WERI-Rb-1 (cell line): ENCODE measurements at regions not wholly inside any gene's neighbourhood (a gene's known extent, or its start where the extent isn't known, plus 50 kb on each side); places are given as distances from the start of the nearest gene placed in this dataset.

Experiments
- DNase-seq: peaks from one replicate; pipeline ENCODE4 v3.0.0-alpha.2; 2020
- H3K27ac ChIP-seq: fragments of 250-450 bp; sonication (Bioruptor Pico); 2 replicates; pipeline ENCODE4 v1.5.1; 2020; ENCODE audit warnings: mild to moderate bottlenecking, moderate library complexity
- H3K27me3 ChIP-seq: fragments of 250-450 bp; sonication (Bioruptor Pico); 2 replicates; pipeline ENCODE4 v1.5.1; 2021; ENCODE audit warnings: mild to moderate bottlenecking, low read depth, moderate library complexity; ENCODE audit not compliant: insufficient read depth, severe bottlenecking
- H3K36me3 ChIP-seq: fragments of 250-450 bp; sonication (Bioruptor Pico); 2 replicates; pipeline ENCODE4 v1.5.1; 2020; ENCODE audit warnings: mild to moderate bottlenecking, moderate library complexity
- H3K4me3 ChIP-seq: 2 replicates; pipeline ENCODE4 v1.5.1; 2011; ENCODE audit warnings: low read depth, mild to moderate bottlenecking, control low read depth, low read length
- H3K9me3 ChIP-seq: fragments of 250-450 bp; sonication (Bioruptor Pico); 2 replicates; pipeline ENCODE4 v1.5.1; 2021; ENCODE audit warnings: mild to moderate bottlenecking, moderate library complexity; ENCODE audit not compliant: severe bottlenecking
- CTCF ChIP-seq: IDR thresholded peaks from 2 replicates; pipeline ENCODE4 v1.5.1; 2011; ENCODE audit warnings: low read depth, mild to moderate bottlenecking, control low read depth, inconsistent platforms, low read length

GRCh38 chr5:92580814-92581213 is 1000.2 kb downstream of the NR2F1-AS1 start:
- Histone ChIP-seq H3K27me3 (no peaks in the 10 kb centered on the region), H3K27ac (no peak overlapping the region), H3K9me3 (no peaks in the 10 kb centered on the region), H3K4me3 (no peak overlapping the region), H3K36me3 (no peaks in the 10 kb centered on the region)
- no peak for TF ChIP-seq CTCF
- no peak for DNase-seq

DNA sequence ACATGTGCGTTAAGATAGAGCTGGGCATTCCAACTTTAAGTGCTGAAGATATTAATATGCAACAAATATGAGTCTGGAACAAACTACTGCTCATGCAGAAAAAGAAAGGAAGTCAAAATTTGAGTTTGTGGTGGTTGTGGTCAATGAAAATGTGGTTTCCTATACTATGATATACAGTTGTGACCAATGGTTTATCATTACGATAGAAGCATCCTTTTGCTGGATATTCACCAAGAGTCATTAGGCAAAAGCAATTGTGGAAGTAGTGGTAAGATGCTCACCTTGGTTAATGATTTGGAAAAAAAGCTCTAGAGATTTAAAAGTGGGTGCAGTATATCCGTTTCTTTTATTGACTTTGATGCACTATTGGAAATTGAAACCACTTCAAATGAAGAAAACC is 1007.0 kb downstream of the NR2F1-AS1 start:
- no peaks in the 10 kb centered on the region for H3K9me3 ChIP-seq
- H3K36me3 ChIP-seq = no peaks in the 10 kb centered on the region
- no peak overlapping the region for H3K4me3 ChIP-seq
- no peak overlapping the region for H3K27ac ChIP-seq
- DNase-seq = no peak
- no peaks in the 10 kb centered on the region for H3K27me3 ChIP-seq
- no peak for TF ChIP-seq CTCF

- Histone ChIP-seq H3K27me3 (no peaks in the 10 kb centered on the region), H3K4me3 (no peak overlapping the region), H3K27ac (no peak overlapping the region), H3K36me3 (no peaks in the 10 kb centered on the region), H3K9me3 (no peaks in the 10 kb centered on the region)
- TF ChIP-seq CTCF = no peak
- no peak for DNase-seq
Observed at GRCh38 chr5:92568522-92568921, 1012.5 kb downstream of the NR2F1-AS1 start.

- no peak for DNase-seq
- Histone ChIP-seq H3K4me3 (no peak overlapping the region), H3K9me3 (no peaks in the 10 kb centered on the region), H3K36me3 (no peaks in the 10 kb centered on the region), H3K27me3 (no peaks in the 10 kb centered on the region), H3K27ac (no peak overlapping the region)
- TF ChIP-seq CTCF = no peak
Observed at GRCh38 chr5:92567831-92568450, 1013.1 kb downstream of the NR2F1-AS1 start.

DNA sequence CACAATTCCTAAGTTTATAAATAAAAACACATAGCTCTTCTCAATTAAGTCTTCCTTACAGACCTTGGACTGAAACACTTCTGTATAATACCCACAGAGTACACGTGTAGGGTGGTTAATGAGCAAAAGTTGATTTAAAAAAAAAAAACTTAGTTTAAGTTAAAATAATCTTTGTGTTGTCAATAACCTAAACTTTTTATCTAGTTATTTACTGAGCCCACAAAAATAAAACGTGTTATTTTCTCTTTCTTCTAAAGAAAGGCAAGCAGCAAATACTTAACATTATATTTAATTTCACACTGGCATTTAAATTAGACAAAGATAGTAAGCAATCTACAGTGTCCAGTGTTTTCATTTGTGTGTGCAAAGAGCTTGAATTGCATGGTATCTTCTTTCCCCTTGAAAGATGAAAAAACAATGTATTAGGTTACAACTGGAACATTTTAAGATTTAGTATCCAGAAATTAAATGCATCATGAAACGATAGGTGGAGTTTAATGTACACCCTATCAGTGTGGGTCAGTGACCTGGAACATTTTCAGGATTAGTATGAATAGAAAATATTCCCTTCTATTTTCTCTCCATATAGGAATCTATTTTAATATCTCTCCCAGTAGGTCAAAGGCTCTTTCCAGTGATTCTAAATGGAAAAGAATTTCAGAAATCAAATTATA is 1014.8 kb downstream of the NR2F1-AS1 start:
- Histone ChIP-seq H3K4me3 (no peak overlapping the region), H3K9me3 (no peaks in the 10 kb centered on the region), H3K36me3 (no peaks in the 10 kb centered on the region), H3K27me3 (no peaks in the 10 kb centered on the region), H3K27ac (no peak overlapping the region)
- no peak for TF ChIP-seq CTCF
- DNase-seq = no peak

DNA sequence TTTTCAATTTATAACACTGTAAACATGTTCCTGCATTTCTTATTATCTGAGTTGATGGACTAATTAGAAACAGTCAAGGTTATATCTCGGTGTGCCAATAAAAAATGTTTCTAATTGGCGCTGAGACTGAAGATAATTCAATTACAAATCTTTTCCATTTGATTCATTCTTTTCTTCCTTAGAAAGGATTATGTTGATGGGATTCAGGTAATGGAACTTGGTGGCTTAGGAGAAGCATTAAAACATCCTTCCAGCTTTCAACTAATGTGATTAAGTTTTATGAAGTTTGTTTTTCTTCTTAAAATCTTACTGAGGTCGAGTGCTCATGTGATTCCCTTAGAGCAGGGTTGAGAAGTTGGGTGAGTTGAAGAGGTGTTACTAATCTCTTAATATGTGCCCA is 1015.3 kb downstream of the NR2F1-AS1 start:
- DNase-seq = no peak
- H3K9me3 ChIP-seq = no peaks in the 10 kb centered on the region
- H3K36me3 ChIP-seq = no peaks in the 10 kb centered on the region
- no peak for TF ChIP-seq CTCF
- H3K27me3 ChIP-seq = no peaks in the 10 kb centered on the region
- H3K4me3 ChIP-seq = no peak overlapping the region
- H3K27ac ChIP-seq = no peak overlapping the region
